GM12874 (cell line): ENCODE measurements at regions not wholly inside any gene's neighbourhood (a gene's known extent, or its start where the extent isn't known, plus 50 kb on each side); places are given as distances from the start of the nearest gene placed in this dataset.

ENCODE experiments used
- TF ChIP-seq, protein P1 (sequence below): IDR thresholded peaks from 2 replicates; pipeline ENCODE4 v1.5.1; 2011; ENCODE audit warnings: low read depth, mild to moderate bottlenecking, control low read depth, low read length, moderate library complexity; ENCODE audit not compliant: insufficient read depth

- TF ChIP-seq, protein P1, sequence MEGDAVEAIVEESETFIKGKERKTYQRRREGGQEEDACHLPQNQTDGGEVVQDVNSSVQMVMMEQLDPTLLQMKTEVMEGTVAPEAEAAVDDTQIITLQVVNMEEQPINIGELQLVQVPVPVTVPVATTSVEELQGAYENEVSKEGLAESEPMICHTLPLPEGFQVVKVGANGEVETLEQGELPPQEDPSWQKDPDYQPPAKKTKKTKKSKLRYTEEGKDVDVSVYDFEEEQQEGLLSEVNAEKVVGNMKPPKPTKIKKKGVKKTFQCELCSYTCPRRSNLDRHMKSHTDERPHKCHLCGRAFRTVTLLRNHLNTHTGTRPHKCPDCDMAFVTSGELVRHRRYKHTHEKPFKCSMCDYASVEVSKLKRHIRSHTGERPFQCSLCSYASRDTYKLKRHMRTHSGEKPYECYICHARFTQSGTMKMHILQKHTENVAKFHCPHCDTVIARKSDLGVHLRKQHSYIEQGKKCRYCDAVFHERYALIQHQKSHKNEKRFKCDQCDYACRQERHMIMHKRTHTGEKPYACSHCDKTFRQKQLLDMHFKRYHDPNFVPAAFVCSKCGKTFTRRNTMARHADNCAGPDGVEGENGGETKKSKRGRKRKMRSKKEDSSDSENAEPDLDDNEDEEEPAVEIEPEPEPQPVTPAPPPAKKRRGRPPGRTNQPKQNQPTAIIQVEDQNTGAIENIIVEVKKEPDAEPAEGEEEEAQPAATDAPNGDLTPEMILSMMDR: no peak
Measured at GRCh38 chr6:169020821-169021220, 232.8 kb downstream of the THBS2 start.

GRCh38 chr6:169019727-169020491 is 233.7 kb downstream of the THBS2 start:
- TF ChIP-seq, protein P1: no peak

DNA sequence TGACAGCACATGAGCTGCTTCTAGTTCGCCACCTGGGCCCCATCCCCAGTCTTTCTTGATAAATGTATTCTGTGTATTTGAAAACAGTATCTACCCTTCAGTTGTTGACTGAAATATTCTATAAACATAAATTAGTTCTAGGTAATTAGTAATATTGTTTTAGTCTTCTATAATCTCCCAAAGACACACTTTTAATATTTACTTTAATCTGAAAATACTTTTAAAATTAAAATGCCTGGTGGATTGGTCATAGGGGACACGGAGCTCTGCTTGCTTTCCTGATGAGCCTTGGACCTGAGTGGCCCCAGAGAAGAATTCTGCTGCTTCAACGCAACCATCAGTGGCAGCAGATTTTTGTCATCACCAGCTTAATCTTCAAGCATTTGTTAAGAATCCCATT is 234.5 kb downstream of the THBS2 start:
- TF ChIP-seq, protein P1: no peak

DNA sequence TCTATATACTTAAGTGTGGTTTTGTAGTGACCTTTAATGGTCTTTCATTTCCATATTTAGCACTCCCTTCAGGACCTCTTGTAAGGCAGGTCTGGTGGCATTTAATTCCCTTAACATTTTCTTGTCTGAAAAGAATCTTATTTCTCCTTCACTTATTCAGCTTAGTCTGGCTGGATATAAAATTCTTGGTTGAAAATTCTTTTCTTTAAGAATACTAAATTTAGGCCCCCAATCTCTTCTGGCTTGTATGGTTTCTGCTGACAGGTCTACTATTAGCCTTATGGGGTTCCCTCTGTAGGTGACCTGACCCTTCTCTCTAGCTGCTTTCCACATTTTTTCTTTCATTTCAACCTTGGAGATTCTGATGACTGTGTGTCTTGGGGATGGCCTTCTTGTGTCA is 236.9 kb downstream of the THBS2 start:
- TF ChIP-seq, protein P1: no peak

GRCh38 chr6:169014211-169015197 is 239.1 kb downstream of the THBS2 start:
- TF ChIP-seq, protein P1: no peak

- TF ChIP-seq, protein P1: no peak
Measured at GRCh38 chr6:169009628-169010027, 244.0 kb downstream of the THBS2 start.

- TF ChIP-seq, protein P1: no peak
Measured at GRCh38 chr6:169008641-169009257, 244.9 kb downstream of the THBS2 start.
